ENCODE measurements at regions not wholly inside any gene's neighbourhood (a gene's known extent, or its start where the extent isn't known, plus 50 kb on each side); places are given as distances from the start of the nearest gene placed in this dataset.

DNA sequence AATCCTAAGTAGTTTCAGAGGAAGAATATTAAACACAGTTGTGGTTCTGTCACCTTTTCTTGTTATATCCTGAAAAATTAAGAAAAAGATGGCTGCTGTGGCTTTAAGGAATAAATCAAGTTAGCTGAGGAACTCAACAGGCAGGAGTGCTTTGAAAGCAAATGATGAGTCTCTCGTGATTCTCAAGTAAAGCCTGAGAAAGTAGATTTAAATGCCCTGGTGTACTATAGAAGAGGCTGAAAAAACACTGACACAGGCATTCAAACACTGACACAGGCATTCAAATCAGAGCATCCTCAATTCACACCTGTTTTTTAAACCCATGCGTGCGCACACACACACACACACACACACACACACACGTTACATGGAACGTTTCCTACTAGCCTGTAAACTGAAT, 218.6 kb downstream of the OGFRL1 start:
- Histone ChIP-seq H3K9me3 (no peaks in the 10 kb centered on the region), H3K27me3 (no peaks in the 10 kb centered on the region), H3K4me3 (no peak overlapping the region), H3K4me1 (peaks cover 0 to 17% (median 12%) of the 10 kb centered on the region in 4 donors), H3K27ac (no peak overlapping the region), H3K36me3 (no peaks in the 10 kb centered on the region)
- DNase-seq: no peak
- WGBS, 2 donors: 68 to 73% methylated on average over 5 of the region's 5 CpGs
- intact Hi-C loops (cut with DNase I): no loop called here
- TF ChIP-seq POLR2AphosphoS5 (IDR thresholded peaks at IDR 0.05) (no peak), POLR2A (IDR thresholded peaks at IDR 0.05) (no peak), EP300 (IDR thresholded peaks at IDR 0.05) (no peak)
- TF ChIP-seq, protein P1, sequence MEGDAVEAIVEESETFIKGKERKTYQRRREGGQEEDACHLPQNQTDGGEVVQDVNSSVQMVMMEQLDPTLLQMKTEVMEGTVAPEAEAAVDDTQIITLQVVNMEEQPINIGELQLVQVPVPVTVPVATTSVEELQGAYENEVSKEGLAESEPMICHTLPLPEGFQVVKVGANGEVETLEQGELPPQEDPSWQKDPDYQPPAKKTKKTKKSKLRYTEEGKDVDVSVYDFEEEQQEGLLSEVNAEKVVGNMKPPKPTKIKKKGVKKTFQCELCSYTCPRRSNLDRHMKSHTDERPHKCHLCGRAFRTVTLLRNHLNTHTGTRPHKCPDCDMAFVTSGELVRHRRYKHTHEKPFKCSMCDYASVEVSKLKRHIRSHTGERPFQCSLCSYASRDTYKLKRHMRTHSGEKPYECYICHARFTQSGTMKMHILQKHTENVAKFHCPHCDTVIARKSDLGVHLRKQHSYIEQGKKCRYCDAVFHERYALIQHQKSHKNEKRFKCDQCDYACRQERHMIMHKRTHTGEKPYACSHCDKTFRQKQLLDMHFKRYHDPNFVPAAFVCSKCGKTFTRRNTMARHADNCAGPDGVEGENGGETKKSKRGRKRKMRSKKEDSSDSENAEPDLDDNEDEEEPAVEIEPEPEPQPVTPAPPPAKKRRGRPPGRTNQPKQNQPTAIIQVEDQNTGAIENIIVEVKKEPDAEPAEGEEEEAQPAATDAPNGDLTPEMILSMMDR (IDR thresholded peaks at IDR 0.05): no peak

DNA sequence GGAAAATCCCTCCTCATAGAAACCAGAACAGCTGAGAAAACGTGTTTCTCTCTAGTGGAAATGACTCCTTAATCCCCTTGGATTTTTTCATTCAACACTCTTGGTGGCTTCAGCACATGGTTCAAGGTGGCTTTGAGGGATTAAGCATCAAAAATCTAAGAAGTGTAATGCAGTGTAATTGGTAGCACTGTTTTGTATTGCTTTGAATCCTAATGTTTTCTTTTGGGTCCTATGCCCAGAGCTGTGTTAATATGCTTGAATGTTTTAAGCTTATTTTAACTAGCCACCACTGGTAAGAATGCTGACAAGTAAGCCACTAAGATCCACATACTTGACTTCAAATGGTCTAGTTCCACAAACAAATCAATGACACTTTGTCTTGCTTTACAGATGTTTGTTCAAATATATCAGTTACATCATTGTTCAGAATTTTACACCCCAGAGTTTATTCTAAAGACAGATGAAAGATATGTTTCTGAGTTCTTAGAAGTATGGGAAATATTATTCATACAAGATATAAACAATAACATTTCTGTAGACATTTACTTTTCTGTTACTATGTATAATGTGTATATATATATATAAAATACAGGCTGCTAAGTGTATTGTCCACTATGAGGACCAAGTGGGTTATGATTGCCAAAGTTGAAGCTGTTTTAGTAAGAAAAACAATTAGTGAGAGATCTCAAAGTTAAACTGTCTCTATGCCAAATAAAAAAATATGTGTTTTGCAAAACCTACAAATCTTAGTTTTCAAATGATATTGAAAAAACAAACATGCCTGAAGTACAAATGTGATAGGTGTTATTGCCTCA, 220.8 kb downstream of the OGFRL1 start:
- Histone ChIP-seq H3K4me1 (peaks cover 0 to 17% (median 12%) of the 10 kb centered on the region in 4 donors), H3K27ac (peak overlapping the region in 2 of 4 donors; percentile 8 to 45), H3K27me3 (no peaks in the 10 kb centered on the region), H3K4me3 (no peak overlapping the region), H3K9me3 (no peaks in the 10 kb centered on the region), H3K36me3 (no peaks in the 10 kb centered on the region)
- intact Hi-C loops (cut with DNase I): loop anchor here (1.0 to 5.0 kb wide), 2 partner anchors 124 to 222 kb away; partner anchors contain the start of gene OGFRL1
- TF ChIP-seq POLR2AphosphoS5 (IDR thresholded peaks at IDR 0.05) (no peak), POLR2A (IDR thresholded peaks at IDR 0.05) (no peak), EP300 (IDR thresholded peaks at IDR 0.05) (no peak)
- TF ChIP-seq, protein P1 (IDR thresholded peaks at IDR 0.05): no peak
- 51 to 58% methylated on average over 1 of the region's 1 CpG for WGBS, 2 donors
- no peak for DNase-seq

DNA sequence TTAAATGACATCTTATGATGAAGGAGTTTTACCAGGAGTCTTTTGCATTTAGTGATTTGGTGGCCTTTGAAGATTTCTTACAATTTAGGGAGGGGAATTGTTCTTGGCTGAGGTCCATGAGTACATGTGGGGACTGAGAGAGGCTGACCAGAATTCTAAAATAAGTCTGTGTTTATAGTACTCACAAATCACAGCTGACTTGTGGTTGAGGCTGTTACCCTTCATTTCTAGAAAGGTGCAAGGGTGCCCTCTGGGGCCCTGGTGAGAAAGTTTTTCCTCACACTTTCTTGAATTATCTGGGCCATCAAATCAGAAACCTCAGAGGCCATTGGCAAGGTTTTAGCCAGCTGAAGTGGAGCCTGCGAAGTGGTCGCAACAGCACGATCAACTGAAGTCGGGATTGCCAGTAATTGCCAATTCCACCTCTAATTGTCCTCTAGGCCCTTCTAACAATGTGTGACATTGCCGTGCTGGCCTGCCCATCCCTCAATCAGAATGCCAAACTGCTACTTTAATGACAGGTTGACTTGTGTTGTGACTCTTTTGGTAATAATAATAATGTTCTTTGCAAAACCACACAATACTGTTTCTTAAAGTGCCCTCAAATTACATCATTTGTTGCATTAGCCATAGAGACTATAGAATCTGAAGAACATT, 221.6 kb downstream of the OGFRL1 start:
- Histone ChIP-seq H3K9me3 (no peaks in the 10 kb centered on the region), H3K27me3 (no peaks in the 10 kb centered on the region), H3K4me3 (no peak overlapping the region), H3K4me1 (peaks cover 0 to 17% (median 12%) of the 10 kb centered on the region in 4 donors), H3K36me3 (no peaks in the 10 kb centered on the region), H3K27ac (peak overlapping the region in 2 of 4 donors; percentile 8 to 45)
- DNase-seq: peak; percentile 74
- intact Hi-C loops (cut with DNase I): loop anchor here (1.0 to 5.0 kb wide), 2 partner anchors 125 to 223 kb away; partner anchors contain the start of gene OGFRL1
- WGBS, 2 donors: 60 to 62% methylated on average over 5 of the region's 5 CpGs
- TF ChIP-seq, protein P1 (IDR thresholded peaks at IDR 0.05): peak; percentile 46 to 70 (median 60)
- TF ChIP-seq POLR2AphosphoS5 (IDR thresholded peaks at IDR 0.05): peak in 2 of 4 donors; percentile 24 to 42
- peak in 1 of 4 donors; percentile 10 for TF ChIP-seq EP300 (IDR thresholded peaks at IDR 0.05)
- no peak for TF ChIP-seq POLR2A (IDR thresholded peaks at IDR 0.05)

DNA sequence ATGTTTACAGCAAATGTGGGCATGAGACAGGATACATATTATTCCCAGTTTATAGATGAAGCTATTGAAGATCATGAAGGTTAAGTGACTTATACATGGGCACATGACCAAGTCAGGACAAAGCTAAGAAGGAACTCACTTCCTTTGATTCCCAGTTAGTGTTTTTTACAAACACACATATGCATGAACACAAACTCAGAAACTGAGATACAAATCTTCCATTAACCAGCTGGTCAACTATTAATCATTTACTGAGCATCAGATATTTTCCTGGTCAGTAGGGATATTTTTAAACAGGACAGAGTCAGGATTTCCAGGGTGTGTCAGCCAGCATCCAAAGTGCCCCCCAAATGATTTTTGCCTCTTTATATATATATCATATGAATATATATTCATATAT, 222.2 kb downstream of the OGFRL1 start:
- no peak for DNase-seq
- H3K27ac ChIP-seq: no peak overlapping the region
- no peaks in the 10 kb centered on the region for H3K27me3 ChIP-seq
- no peaks in the 10 kb centered on the region for H3K9me3 ChIP-seq
- H3K36me3 ChIP-seq: no peaks in the 10 kb centered on the region
- no peak for TF ChIP-seq POLR2A (IDR thresholded peaks at IDR 0.05)
- no peak overlapping the region for H3K4me3 ChIP-seq
- intact Hi-C loops (cut with DNase I): loop anchor here (1.0 to 5.0 kb wide), 2 partner anchors 126 to 224 kb away; partner anchors contain the start of gene OGFRL1
- peaks cover 0 to 17% (median 12%) of the 10 kb centered on the region in 4 donors for H3K4me1 ChIP-seq

DNA sequence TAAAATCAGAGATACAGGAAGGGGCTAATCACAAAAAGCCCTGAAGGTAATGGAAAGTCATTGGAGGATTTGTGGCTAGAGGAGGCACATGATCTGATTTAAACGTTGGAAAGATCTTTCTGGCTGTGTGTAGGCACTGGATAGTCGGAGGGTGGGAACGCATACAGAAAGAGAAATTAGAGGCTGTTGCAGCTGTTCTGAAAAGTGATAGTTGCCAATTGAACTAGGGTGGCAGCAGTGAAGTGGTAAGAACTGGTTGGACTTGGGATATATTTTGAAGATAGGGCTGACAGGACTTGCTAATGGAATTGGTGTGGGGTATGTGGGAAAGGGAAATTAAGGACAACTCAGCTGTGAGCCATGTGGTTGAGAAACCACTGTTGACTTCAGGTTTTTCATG, 223.6 kb downstream of the OGFRL1 start:
- intact Hi-C loops (cut with DNase I): loop anchor here (5.0 kb wide), 1 partner anchor 225 kb away; the partner anchor contains the start of gene OGFRL1
- WGBS, 2 donors: 84 to 85% methylated on average over 3 of the region's 3 CpGs
- H3K4me3 ChIP-seq: no peak overlapping the region
- DNase-seq: no peak
- peaks cover 0 to 17% (median 12%) of the 10 kb centered on the region in 4 donors for H3K4me1 ChIP-seq
- H3K9me3 ChIP-seq: no peaks in the 10 kb centered on the region
- TF ChIP-seq POLR2A (IDR thresholded peaks at IDR 0.05) (no peak), POLR2AphosphoS5 (IDR thresholded peaks at IDR 0.05) (no peak), EP300 (IDR thresholded peaks at IDR 0.05) (no peak)
- TF ChIP-seq, protein P1 (IDR thresholded peaks at IDR 0.05): no peak
- H3K27me3 ChIP-seq: no peaks in the 10 kb centered on the region
- no peaks in the 10 kb centered on the region for H3K36me3 ChIP-seq
- no peak overlapping the region for H3K27ac ChIP-seq
